ENCODE measurements at regions not wholly inside any gene's neighbourhood (a gene's known extent, or its start where the extent isn't known, plus 50 kb on each side); places are given as distances from the start of the nearest gene placed in this dataset.

DNA sequence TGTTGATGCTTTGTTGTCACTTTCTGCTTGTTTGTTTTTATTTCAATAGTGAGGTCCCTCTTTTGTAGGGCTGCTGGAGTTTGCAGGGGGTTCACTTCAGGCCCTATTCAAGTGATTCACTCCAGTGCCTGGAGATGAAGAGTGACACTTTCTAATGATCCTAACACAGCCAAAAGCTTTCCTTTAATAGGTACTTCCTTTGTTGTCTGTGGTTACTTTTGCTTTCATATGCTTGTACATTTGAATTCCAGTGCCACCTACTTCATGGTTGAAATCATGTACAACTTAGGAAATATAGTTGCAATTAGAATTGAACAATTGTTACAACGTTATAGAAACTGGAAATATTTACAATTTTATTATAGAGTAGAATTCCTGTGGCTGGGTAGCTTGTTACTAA, 466.8 kb upstream of the EPHA3 start:
- POLR2A ChIA-PET: no interaction called here
- Mint-ChIP-seq H3K9me3 (peaks cover 10% of the 10 kb centered on the region), H3K27me3 (no peaks in the 10 kb centered on the region), H3K36me3 (ENCODE audit: low read depth) (no peaks in the 10 kb centered on the region), H3K4me3 (no peak overlapping the region), H3K27ac (no peak overlapping the region), H3K4me1 (ENCODE audit: low read depth) (no peaks in the 10 kb centered on the region)
- intact Hi-C loops (cut with micrococcal nuclease): no loop called here
- no peak for ATAC-seq
- CTCF ChIA-PET: interaction anchor here (0.8 kb wide), 1 partner anchor 20 kb away, joined by 3 read pairs; no protein-coding TSS in a partner anchor
- no peak for DNase-seq
- TF ChIP-seq, protein P1, sequence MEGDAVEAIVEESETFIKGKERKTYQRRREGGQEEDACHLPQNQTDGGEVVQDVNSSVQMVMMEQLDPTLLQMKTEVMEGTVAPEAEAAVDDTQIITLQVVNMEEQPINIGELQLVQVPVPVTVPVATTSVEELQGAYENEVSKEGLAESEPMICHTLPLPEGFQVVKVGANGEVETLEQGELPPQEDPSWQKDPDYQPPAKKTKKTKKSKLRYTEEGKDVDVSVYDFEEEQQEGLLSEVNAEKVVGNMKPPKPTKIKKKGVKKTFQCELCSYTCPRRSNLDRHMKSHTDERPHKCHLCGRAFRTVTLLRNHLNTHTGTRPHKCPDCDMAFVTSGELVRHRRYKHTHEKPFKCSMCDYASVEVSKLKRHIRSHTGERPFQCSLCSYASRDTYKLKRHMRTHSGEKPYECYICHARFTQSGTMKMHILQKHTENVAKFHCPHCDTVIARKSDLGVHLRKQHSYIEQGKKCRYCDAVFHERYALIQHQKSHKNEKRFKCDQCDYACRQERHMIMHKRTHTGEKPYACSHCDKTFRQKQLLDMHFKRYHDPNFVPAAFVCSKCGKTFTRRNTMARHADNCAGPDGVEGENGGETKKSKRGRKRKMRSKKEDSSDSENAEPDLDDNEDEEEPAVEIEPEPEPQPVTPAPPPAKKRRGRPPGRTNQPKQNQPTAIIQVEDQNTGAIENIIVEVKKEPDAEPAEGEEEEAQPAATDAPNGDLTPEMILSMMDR (IDR thresholded peaks at IDR 0.05): no peak

DNA sequence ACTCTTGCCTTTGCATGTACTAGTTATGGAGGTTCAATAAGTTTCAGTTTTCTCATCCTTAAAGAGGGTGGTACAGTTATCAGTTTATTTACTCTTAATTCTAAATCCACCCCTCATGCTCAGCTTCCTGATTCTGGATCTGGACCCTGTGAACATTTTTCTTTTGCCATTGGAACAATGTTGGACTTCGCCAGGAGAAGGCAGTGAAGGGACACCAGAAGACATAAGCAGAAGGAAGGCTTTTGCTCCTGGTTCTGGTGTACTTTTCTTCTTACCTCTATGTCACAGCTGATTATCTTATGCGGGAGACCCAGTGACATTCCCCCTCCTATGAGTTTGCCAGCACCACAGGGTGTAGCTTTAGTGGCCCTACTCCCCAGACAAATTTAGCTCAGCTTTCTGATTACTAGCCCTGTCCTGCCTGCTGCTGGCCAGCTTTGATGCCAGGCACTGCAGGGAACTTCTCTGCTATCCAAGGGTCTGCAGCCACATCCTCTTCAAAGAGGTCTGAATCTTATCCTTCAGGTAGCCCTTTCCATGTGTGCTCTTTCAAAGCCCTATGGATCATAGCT, 466.3 kb upstream of the EPHA3 start:
- Mint-ChIP-seq H3K4me1 (ENCODE audit: low read depth) (no peaks in the 10 kb centered on the region), H3K9me3 (peaks cover 8% of the 10 kb centered on the region), H3K27me3 (no peaks in the 10 kb centered on the region), H3K27ac (no peak overlapping the region), H3K36me3 (ENCODE audit: low read depth) (no peaks in the 10 kb centered on the region), H3K4me3 (no peak overlapping the region)
- ATAC-seq: no peak
- CTCF ChIA-PET: no interaction called here
- intact Hi-C loops (cut with micrococcal nuclease): no loop called here
- TF ChIP-seq, protein P1 (IDR thresholded peaks at IDR 0.05): no peak
- no peak for DNase-seq
- POLR2A ChIA-PET: no interaction called here

DNA sequence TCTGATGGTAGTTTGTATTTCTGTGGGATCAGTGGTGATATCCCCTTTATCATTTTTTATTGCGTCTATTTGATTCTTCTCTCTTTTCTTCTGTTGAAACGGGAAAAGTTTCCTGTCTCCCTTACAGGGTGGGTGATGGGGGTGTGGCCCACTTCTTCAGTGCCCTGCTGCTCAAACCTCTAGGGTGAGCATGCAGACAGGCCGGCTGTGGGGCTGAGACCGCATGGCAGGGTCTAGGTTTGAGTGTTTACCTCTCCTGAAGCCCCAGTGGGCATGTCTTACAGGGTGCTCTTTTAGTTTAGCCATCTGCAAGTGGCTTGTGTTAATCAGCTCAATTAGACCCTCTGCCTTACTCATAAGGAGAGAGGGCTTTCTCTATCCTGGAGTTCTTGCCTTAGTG, 450.0 kb upstream of the EPHA3 start:
- H3K27ac Mint-ChIP-seq: no peak overlapping the region
- no peaks in the 10 kb centered on the region for H3K27me3 Mint-ChIP-seq
- H3K4me1 Mint-ChIP-seq (ENCODE audit: low read depth): no peaks in the 10 kb centered on the region
- no peak for ATAC-seq
- H3K4me3 Mint-ChIP-seq: no peak overlapping the region
- DNase-seq: no peak
- ChIA-PET POLR2A (no interaction called here), CTCF (no interaction called here)
- intact Hi-C loops (cut with micrococcal nuclease): no loop called here
- H3K36me3 Mint-ChIP-seq (ENCODE audit: low read depth): no peaks in the 10 kb centered on the region
- peaks cover 8% of the 10 kb centered on the region for H3K9me3 Mint-ChIP-seq
- TF ChIP-seq, protein P1 (IDR thresholded peaks at IDR 0.05): no peak

DNA sequence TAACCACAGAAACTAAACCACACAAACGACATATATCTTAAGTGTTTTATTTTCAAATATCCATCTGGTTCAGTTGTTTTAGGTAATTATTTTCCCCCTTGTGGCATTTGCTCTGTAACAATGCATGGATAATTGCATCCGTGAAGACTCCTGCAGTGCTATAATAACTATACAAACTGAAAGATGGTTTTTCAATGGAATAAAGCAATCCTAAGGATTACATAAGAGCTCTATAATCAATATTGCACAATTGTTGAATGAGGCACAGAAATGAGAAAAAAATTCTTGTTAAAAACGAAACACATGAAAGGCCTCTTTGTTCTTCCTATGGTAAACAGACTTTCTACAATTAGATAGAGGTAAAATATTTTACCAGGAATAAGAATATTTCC, 446.0 kb upstream of the EPHA3 start:
- ATAC-seq (no peak), DNase-seq (no peak)
- CTCF ChIA-PET: no interaction called here
- intact Hi-C loops (cut with micrococcal nuclease): no loop called here
- Mint-ChIP-seq H3K36me3 (ENCODE audit: low read depth) (no peaks in the 10 kb centered on the region), H3K4me3 (no peak overlapping the region), H3K9me3 (peaks cover 6% of the 10 kb centered on the region), H3K27ac (no peak overlapping the region), H3K27me3 (no peaks in the 10 kb centered on the region), H3K4me1 (ENCODE audit: low read depth) (no peaks in the 10 kb centered on the region)
- POLR2A ChIA-PET: no interaction called here
- TF ChIP-seq, protein P1 (IDR thresholded peaks at IDR 0.05): no peak

DNA sequence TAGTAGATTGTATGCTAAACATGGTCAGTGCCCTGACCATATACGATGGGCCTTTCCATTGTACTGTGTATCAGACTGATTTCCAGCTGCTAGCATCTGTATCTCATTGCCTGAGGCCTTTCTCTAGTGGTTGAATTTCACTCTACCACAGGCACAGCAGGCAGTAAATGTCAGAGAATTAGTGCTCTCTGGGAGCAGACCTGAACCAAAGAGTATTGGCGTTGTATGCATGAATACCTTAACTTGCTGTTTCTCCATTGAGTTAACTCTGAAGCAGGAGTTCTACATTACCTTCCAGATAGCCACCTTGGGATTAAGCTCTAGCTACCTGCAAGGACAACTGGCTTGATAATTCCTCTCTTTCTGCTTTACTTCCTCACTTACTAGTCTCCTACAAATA, 439.2 kb upstream of the EPHA3 start:
- Mint-ChIP-seq H3K9me3 (no peaks in the 10 kb centered on the region), H3K27ac (no peak overlapping the region), H3K4me3 (no peak overlapping the region), H3K4me1 (ENCODE audit: low read depth) (no peaks in the 10 kb centered on the region), H3K36me3 (ENCODE audit: low read depth) (no peaks in the 10 kb centered on the region), H3K27me3 (no peaks in the 10 kb centered on the region)
- ChIA-PET POLR2A (no interaction called here), CTCF (no interaction called here)
- intact Hi-C loops (cut with micrococcal nuclease): no loop called here
- ATAC-seq: no peak
- DNase-seq: no peak
- TF ChIP-seq, protein P1 (IDR thresholded peaks at IDR 0.05): no peak
